ENCODE measurements at regions not wholly inside any gene's neighbourhood (a gene's known extent, or its start where the extent isn't known, plus 50 kb on each side); places are given as distances from the start of the nearest gene placed in this dataset.

DNA sequence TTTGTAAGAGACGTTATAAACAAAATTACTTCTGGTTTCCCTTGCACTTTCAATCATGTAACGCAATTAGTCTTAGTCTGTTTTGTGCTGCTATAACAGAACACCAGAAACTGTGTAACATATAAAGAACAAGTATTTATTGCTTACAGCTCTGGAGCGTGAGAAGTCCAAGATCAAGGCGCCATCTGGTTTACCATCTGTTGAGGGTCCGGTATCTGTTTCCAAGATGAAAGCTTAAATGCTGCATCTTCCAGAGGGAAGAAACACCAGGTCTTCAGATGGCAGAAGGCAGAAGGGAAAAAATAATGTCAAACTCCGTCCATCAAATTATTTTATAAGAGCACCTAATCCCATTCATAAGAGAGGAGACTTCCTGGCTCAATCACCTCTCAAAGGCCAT is 474.1 kb downstream of the PDGFC start:
- TF ChIP-seq POLR2A (IDR thresholded peaks at IDR 0.05): no peak
- TF ChIP-seq, protein P1, sequence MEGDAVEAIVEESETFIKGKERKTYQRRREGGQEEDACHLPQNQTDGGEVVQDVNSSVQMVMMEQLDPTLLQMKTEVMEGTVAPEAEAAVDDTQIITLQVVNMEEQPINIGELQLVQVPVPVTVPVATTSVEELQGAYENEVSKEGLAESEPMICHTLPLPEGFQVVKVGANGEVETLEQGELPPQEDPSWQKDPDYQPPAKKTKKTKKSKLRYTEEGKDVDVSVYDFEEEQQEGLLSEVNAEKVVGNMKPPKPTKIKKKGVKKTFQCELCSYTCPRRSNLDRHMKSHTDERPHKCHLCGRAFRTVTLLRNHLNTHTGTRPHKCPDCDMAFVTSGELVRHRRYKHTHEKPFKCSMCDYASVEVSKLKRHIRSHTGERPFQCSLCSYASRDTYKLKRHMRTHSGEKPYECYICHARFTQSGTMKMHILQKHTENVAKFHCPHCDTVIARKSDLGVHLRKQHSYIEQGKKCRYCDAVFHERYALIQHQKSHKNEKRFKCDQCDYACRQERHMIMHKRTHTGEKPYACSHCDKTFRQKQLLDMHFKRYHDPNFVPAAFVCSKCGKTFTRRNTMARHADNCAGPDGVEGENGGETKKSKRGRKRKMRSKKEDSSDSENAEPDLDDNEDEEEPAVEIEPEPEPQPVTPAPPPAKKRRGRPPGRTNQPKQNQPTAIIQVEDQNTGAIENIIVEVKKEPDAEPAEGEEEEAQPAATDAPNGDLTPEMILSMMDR (IDR thresholded peaks at IDR 0.05 in 8 of 11, conservative IDR thresholded peaks at IDR 0.05 in 3 of 11): no peak
- no peak for TF ChIP-seq POLR2AphosphoS5 (IDR thresholded peaks at IDR 0.05)
- DNase-seq: no peak
- Histone ChIP-seq H3K36me3 (no peaks in the 10 kb centered on the region), H3K4me1 (no peaks in the 10 kb centered on the region), H3K4me3 (no peak overlapping the region), H3K9me3 (no peaks in the 10 kb centered on the region), H3K27me3 (replicated peaks in 1 of 7) (no peaks in the 10 kb centered on the region), H3K27ac (no peak overlapping the region)
- intact Hi-C loops (cut with DNase I; ENCODE audit: low total_unique reads): no loop called here
- WGBS, 5 donors: 86 to 93% (median 91%) methylated on average over 6 of the region's 6 CpGs

- Histone ChIP-seq H3K27me3 (replicated peaks in 1 of 7) (no peaks in the 10 kb centered on the region), H3K36me3 (no peaks in the 10 kb centered on the region), H3K9me3 (no peaks in the 10 kb centered on the region), H3K4me3 (no peak overlapping the region), H3K27ac (no peak overlapping the region), H3K4me1 (no peaks in the 10 kb centered on the region)
- TF ChIP-seq POLR2A (IDR thresholded peaks at IDR 0.05): no peak
- no peak for TF ChIP-seq POLR2AphosphoS5 (IDR thresholded peaks at IDR 0.05)
- TF ChIP-seq, protein P1 (IDR thresholded peaks at IDR 0.05 in 8 of 11, conservative IDR thresholded peaks at IDR 0.05 in 3 of 11): no peak
- DNase-seq: no peak
- intact Hi-C loops (cut with DNase I; ENCODE audit: low total_unique reads): no loop called here
- WGBS, 5 donors: 70 to 79% (median 74%) methylated on average over 3 of the region's 3 CpGs
Observed at GRCh38 chr4:156496797-156497196, 474.8 kb downstream of the PDGFC start.

- Histone ChIP-seq H3K4me1 (no peaks in the 10 kb centered on the region), H3K36me3 (no peaks in the 10 kb centered on the region), H3K4me3 (no peak overlapping the region), H3K27ac (no peak overlapping the region), H3K27me3 (replicated peaks in 1 of 7) (no peaks in the 10 kb centered on the region), H3K9me3 (no peaks in the 10 kb centered on the region)
- intact Hi-C loops (cut with DNase I; ENCODE audit: low total_unique reads): no loop called here
- WGBS, 5 donors: 41 to 76% (median 61%) methylated on average over 1 of the region's 1 CpG
- TF ChIP-seq, protein P1 (IDR thresholded peaks at IDR 0.05 in 8 of 11, conservative IDR thresholded peaks at IDR 0.05 in 3 of 11): no peak
- TF ChIP-seq POLR2AphosphoS5 (IDR thresholded peaks at IDR 0.05) (no peak), POLR2A (IDR thresholded peaks at IDR 0.05) (no peak)
- DNase-seq: no peak
Observed at GRCh38 chr4:156495836-156496235, 475.8 kb downstream of the PDGFC start.

- Histone ChIP-seq H3K27ac (no peak overlapping the region), H3K4me3 (no peak overlapping the region), H3K4me1 (no peaks in the 10 kb centered on the region), H3K27me3 (replicated peaks in 1 of 7) (no peaks in the 10 kb centered on the region), H3K36me3 (no peaks in the 10 kb centered on the region), H3K9me3 (no peaks in the 10 kb centered on the region)
- intact Hi-C loops (cut with DNase I; ENCODE audit: low total_unique reads): no loop called here
- no peak for TF ChIP-seq POLR2A (IDR thresholded peaks at IDR 0.05)
- TF ChIP-seq, protein P1 (IDR thresholded peaks at IDR 0.05 in 8 of 11, conservative IDR thresholded peaks at IDR 0.05 in 3 of 11): no peak
- TF ChIP-seq POLR2AphosphoS5 (IDR thresholded peaks at IDR 0.05): no peak
- no peak for DNase-seq
Observed at GRCh38 chr4:156495091-156495490, 476.5 kb downstream of the PDGFC start.

Data from spleen (tissue), 11 donors.